Left kidney (tissue), 1 donor: ENCODE measurements at regions not wholly inside any gene's neighbourhood (a gene's known extent, or its start where the extent isn't known, plus 50 kb on each side); places are given as distances from the start of the nearest gene placed in this dataset.
"Not testable (repeated sequence)": the region's sequence is repeated elsewhere in the genome, so short reads cannot be mapped to it uniquely, and the experiment has no call there.

Source experiments
- DNase-seq: peaks from one replicate; pipeline ENCODE4 v3.0.0-alpha.2; 2013

DNA sequence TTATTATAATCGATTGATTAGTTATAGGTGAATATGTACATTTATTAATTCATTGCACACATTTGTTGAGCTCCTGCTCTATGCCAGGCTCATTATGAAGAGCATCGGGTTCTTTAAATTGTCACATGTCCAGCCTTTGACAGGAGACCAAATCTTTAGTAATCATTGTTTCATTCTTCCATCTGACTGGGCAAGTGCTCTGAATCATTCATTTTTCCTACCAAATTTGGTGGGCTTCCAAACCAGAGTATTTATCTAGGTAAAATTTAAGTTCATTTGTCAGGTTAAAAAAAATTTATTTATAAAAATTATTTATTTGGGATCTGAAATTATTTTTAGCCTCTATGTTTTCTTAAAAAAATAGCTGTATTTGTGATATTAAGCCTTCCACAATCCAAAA lies 404.9 kb upstream of the MMS22L start:
- no peak for DNase-seq

- DNase-seq, result no peak
These were observed 406.2 kb upstream of the MMS22L start for GRCh38 chr6:97689078-97689754.

DNA sequence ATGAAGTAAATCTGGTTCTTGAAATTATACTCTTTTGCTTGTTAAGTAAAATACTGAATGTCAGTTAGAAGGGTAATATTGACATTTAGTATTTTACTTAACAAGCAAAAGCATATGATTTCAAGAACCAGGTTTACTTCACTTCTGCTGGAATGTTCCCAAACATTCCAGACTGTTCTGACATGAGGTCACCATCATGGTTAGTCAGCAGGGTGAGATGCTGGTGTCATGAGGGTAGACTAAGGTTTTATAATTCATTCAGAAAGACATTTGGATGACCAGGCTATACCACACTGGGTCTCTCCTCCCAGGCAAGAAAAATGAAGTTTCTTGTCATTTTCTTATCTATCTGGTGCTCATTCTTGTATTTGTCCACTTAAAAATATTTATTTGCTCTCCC lies 414.4 kb upstream of the MMS22L start:
- DNase-seq, result no peak

DNA sequence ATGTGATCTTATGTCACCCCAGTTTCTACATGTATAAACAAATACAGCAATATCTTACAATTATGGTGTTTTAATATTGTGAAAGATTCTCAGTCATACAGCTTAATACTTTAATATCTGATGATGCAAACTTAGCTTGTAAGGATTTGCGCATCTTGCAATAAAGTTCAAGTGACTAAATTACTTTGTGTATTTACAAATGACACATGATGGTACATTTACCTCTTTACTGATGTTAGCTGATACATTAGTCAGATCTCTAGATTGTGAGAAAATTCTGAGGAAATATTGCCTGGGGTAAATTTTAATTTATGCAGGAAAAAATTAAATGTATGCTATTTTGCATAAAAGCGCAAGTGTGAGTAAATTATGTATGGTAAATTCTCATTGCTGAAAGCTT lies 418.8 kb upstream of the MMS22L start:
- DNase-seq, result no peak

- no peak for DNase-seq
These were observed 419.2 kb upstream of the MMS22L start for GRCh38 chr6:97702248-97702647.

DNA sequence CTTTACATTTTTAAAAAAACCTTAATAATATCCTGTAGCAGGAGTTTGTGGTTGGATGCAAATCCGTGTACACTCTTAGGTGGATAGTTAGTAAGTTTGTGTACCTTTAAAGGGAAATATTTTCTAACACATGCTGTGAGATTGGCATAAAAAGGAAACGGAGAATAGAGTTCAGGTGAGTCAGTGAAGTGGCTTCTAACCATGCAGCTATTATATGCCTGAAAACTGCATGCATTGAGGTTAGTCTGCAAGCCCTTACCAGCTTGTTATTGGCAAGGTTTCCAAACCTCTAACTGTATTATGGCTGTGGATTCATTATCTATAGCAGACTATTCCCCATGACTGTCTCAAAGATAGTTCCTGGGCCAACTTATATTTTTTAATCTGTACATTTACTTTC lies 420.6 kb upstream of the MMS22L start:
- DNase-seq, result no peak

GRCh38 chr6:97705568-97705967 lies 422.6 kb upstream of the MMS22L start:
- no peak for DNase-seq

DNA sequence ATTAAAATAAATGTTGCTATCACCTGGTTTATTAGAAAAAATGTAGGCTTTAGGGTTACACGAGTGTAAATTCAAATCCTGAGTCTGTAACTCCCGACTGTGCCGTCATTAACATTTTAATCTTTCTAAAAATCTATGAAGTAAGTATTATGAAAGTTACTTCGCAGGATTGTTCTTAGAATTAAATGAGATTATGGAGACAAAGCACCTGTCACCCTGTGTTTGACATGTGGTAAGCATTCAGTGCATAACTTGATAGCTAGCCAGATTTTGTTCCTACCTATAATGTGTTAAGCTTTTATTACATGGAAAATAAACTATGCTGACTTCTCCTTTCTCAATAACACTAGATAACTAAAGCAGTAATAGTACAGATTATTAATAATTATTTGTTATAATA lies 429.7 kb upstream of the MMS22L start:
- DNase-seq, result no peak

GRCh38 chr6:97714772-97715171 lies 431.8 kb upstream of the MMS22L start:
- DNase-seq, result no peak

DNA sequence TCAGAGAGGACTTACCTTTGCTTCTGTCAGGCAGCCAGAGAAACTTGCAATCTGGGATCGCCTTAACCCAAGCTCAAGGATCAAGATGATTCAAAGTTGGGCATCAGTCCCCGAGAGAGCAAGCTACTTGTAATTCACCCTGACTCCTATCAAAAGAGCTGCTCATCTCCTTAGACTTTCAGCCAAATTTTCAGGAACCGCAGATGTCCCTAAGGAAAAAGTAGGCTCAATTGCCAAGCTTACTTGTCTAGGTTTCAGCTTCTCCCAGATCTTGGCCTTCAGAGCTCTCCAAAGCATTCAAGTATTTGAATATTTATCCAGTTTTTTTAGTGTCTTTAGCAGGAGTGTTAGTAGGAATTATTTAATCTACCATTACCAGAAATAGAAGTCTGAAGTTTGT lies 434.1 kb upstream of the MMS22L start:
- no peak for DNase-seq

- no peak for DNase-seq
These were observed 443.4 kb upstream of the MMS22L start for GRCh38 chr6:97726378-97726777.

DNA sequence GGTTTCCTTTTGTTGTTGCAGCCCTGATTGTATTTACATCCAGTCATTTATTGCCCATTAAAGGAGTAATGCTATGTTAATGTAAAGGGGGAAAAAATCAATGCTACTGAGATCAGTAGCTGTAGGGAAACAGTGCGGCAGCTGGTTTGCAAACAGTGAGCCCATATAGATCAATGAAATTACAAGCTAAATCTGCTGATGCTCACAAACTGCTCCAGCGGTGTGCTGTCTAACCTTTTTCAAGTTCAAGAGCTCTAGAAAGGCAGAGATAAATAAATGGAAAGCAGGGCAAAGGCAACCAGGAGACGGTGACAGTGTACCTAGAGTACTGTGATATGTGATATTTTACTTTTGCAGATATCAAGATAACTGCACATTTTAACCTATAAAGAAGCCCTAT lies 449.0 kb upstream of the MMS22L start:
- DNase-seq, result no peak

DNA sequence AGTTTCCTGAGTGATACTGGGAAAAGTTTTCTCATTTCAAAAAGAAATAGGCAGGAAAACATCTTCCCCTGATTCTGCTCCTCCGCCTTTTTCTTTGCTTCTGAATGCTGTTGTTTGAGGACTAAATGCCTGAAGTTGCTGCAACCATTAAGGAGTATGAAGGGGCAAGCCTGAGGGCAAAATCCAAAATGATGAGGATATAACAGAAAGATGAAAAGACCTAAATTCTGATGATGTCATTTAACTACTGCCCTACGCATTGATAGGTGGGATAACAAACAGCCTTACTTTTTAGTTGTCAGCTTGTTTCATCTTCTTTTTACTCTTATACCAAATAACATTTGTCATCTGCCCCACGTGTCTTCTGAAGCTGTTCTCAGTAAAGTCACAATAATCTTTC lies 474.6 kb upstream of the MMS22L start:
- DNase-seq, result no peak

DNA sequence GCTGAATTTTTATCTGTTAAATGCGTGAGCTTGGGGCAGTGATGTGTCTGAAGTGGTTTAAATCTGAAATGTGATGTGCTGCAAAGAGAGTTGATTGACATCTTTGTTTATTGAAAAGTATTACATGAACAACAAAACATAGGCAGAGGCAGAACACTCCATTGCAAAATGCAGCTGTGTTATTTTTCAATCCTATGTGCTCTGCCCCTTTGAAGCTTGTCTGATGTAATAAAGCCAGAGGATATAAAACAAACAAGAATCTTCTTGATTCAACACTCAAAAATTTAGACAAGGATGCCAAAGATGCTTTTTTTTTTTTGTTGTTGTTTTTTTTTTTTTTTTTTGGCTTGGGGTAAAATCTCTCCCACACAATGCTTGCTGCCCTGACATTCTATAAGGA lies 482.4 kb upstream of the MMS22L start:
- no peak for DNase-seq

- DNase-seq, result no peak
These were observed 488.4 kb upstream of the MMS22L start for GRCh38 chr6:97771372-97771771.

GRCh38 chr6:97775012-97775411 lies 492.0 kb upstream of the MMS22L start:
- DNase-seq, result no peak

DNA sequence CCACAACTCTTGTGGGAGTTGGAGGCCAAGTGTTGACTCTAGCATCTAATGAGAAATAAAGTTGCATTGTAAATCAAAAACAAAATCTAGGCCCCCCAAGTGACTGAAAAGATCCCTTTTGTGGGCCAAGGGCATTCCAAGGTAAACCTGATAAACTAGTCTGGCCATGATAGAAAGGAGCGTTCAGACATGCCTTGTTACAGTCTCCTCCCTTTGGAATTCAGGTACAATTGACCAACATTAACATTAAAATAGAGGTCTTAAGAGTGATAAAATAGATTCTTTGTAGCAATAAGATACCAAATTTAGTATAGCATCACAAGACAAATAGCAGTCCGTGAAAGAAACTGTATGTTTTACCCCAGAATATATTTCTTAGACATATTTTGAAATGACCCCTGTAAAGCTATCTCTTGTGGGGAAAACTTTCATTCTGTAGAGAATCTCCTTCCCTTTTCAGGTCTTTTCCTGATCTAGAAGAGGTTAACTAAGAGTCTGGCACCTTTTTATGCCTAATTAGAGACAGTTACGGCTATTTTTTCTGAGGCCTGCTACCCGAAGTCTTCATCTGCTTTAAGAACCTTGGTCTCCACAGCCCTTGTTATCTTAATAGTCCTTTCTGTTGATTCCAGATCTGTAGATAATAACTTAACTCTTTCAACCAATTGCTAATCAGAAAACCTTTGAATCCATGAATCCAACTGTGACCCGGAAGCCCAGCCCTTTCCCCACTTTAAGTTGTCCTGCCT lies 495.4 kb upstream of the MMS22L start:
- no peak for DNase-seq

GRCh38 chr6:97779039-97779766 lies 496.2 kb upstream of the MMS22L start:
- DNase-seq, result not testable (repeated sequence)

DNA sequence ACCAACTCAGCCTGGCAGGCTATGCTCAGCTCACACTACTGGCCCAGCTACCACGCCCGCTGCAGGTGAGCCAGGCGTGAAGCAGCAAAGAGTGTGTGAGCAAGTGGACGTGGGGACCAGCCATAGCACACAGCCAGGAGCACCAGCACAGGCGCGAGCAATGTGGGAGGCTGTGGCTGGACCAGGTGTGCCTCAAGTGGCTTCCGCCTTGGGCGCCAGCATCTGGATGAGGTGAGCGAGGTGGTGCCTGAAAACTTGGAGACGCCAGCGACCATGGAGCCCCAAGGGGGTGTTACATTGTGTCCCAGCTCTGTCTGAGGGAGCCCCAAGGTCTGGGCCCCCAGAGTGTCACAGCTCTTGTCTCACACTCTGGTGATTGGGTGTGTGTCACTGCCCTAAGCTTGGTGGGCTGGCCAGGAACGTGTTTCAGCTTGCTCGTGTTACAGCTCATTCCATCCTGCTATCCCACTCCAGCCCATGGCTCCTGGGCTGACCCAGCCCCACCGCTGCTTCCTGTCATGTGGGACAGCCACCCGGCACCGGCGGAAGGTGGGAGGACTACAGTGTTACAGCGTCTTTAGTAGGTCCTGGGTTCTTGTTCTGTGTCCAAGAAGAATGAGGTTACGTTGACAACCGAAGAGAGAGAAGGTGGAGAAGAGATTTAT lies 508.0 kb upstream of the MMS22L start:
- no peak for DNase-seq

- no peak for DNase-seq
These were observed 522.6 kb upstream of the MMS22L start for GRCh38 chr6:97805596-97805995.

- no peak for DNase-seq
These were observed 529.9 kb upstream of the MMS22L start for GRCh38 chr6:97812940-97813339.

GRCh38 chr6:97813889-97814567 lies 531.0 kb upstream of the MMS22L start:
- DNase-seq, result no peak
